HepG2 (cell line): ENCODE measurements at regions not wholly inside any gene's neighbourhood (a gene's known extent, or its start where the extent isn't known, plus 50 kb on each side); places are given as distances from the start of the nearest gene placed in this dataset.

Source experiments
- ATAC-seq: fragments of 200-7000 bp; cut with Tn5 transposase; 3 replicates; pipeline ENCODE4 v1.9.1; 2020; ENCODE audit warnings: mild to moderate bottlenecking, moderate library complexity
- BruUV-seq: library from RNA; stranded (reverse); fragments of 400-500 nt; replicated peaks from 2 replicates; lab custom pipeline; 2021; lab: Mats Ljungman, UMichigan
- CTCF ChIA-PET: fragments of 300-600 bp; formaldehyde crosslinking; extraction: SDS; loops from one replicate; lab custom pipeline; 2021; ENCODE audit warnings: low total read pairs, inconsistent platforms, low intra/inter-chr PET ratio; lab: Yijun Ruan, JAX
- POLR2A ChIA-PET: fragments of 350-600 bp; sonication (Branson Sonifier 250); formaldehyde crosslinking; loops from one replicate; lab custom pipeline; 2020; ENCODE audit warnings: antibody characterized with exemption, inconsistent platforms; lab: Yijun Ruan, JAX
- DNase-seq: peaks from one replicate; pipeline ENCODE4 v3.0.0-alpha.2; 2015; ENCODE audit warnings: low spot score
- FAIRE-seq: peaks from 3 replicates; lab custom pipeline; 2011; peaks lifted over from hg19 to GRCh38; lab: Jason Lieb, UNC
- H2AFZ ChIP-seq: one replicate; pipeline ENCODE4 v1.6.1; 2011; ENCODE audit warnings: low read length, inconsistent platforms
- H3K27ac ChIP-seq: fragments of 300-600 bp; 3 replicates; pipeline ENCODE4 v1.8.0; 2011; ENCODE audit warnings: mixed run types, mild to moderate bottlenecking, mixed read lengths, low read length, inconsistent platforms; ENCODE audit not compliant: insufficient read depth; ENCODE audit errors: extremely low read length
- H3K27me3 ChIP-seq, 2 experiments: fragments of 200-600 bp in 1 of 2; 2 replicates in 1 of 2; 3 replicates in 1 of 2; pipeline versions ENCODE4 v1.6.0 to v1.8.0; 2011; ENCODE audit warnings: low read length in 2 of 2, mild to moderate bottlenecking in 2 of 2, moderate library complexity in 2 of 2, inconsistent platforms in 1 of 2; ENCODE audit not compliant: insufficient read depth in 2 of 2, control insufficient read depth in 1 of 2
- H3K36me3 ChIP-seq, 2 experiments: fragments of 200-600 bp in 1 of 2; replicated peaks in 1 of 2; 2 replicates in 1 of 2; 3 replicates in 1 of 2; pipeline versions ENCODE4 v1.5.1 to v1.8.0; 2011; ENCODE audit warnings: low read length in 2 of 2, inconsistent platforms in 1 of 2; ENCODE audit not compliant: insufficient read depth in 2 of 2, control insufficient read depth in 1 of 2
- H3K4me1 ChIP-seq: 2 replicates; pipeline ENCODE4 v1.5.1; 2012; ENCODE audit warnings: low read length, inconsistent platforms; ENCODE audit not compliant: insufficient read depth
- H3K4me2 ChIP-seq: 2 replicates; pipeline ENCODE4 v1.6.0; 2011; ENCODE audit warnings: low read depth, low read length, inconsistent platforms
- H3K4me3 ChIP-seq, 3 experiments: fragments of 200-600 bp in 1 of 3; sonication (generic), shearing (Covaris generic) in 1 of 3; replicated peaks in 1 of 3; 2 replicates each; pipeline ENCODE4 v1.5.1; 2011 to 2016; ENCODE audit warnings: low read length in 3 of 3, inconsistent platforms in 2 of 3, low read depth in 2 of 3, mild to moderate bottlenecking in 2 of 3, control low read depth in 1 of 3, mixed read lengths in 1 of 3; ENCODE audit not compliant: insufficient read depth in 1 of 3
- H3K79me2 ChIP-seq: one replicate; pipeline ENCODE4 v1.6.1; 2011; ENCODE audit warnings: low read length, inconsistent platforms; ENCODE audit not compliant: insufficient read depth
- H3K9ac ChIP-seq: 2 replicates; pipeline ENCODE4 v1.6.0; 2011; ENCODE audit warnings: mild to moderate bottlenecking, low read depth, low read length, inconsistent platforms; ENCODE audit not compliant: insufficient read depth
- H3K9me3 ChIP-seq: 2 replicates; pipeline ENCODE4 v1.5.1; 2012; ENCODE audit warnings: mild to moderate bottlenecking, low read length
- H4K20me1 ChIP-seq: 2 replicates; pipeline ENCODE4 v1.6.0; 2011; ENCODE audit warnings: inconsistent platforms, mild to moderate bottlenecking, low read length, moderate library complexity; ENCODE audit not compliant: insufficient read depth
- BORCS8-MEF2B ChIP-seq: sonication (generic); formaldehyde crosslinking; IDR thresholded peaks from 2 replicates; pipeline ENCODE4 v1.8.0; 2022; ENCODE audit warnings: mild to moderate bottlenecking, missing genetic modification reagents
- ISX ChIP-seq: sonication (generic); formaldehyde crosslinking; conservative IDR thresholded peaks from 2 replicates; pipeline ENCODE4 v1.5.0; 2020; ENCODE audit warnings: missing genetic modification reagents
- KLF15 ChIP-seq: sonication (generic); formaldehyde crosslinking; IDR thresholded peaks from 2 replicates; pipeline ENCODE4 v1.8.1; 2023; ENCODE audit warnings: borderline replicate concordance, mild to moderate bottlenecking, inconsistent platforms, missing genetic modification reagents, mixed read lengths
- KMT2B ChIP-seq: IDR thresholded peaks from 2 replicates; pipeline ENCODE4 v1.6.1; 2016; ENCODE audit warnings: missing genetic modification reagents, missing compliant biosample characterization
- NCOA2 ChIP-seq: sonication (generic); formaldehyde crosslinking; IDR thresholded peaks from 2 replicates; pipeline ENCODE4 v1.8.0; 2022; ENCODE audit warnings: inconsistent platforms
- PHF20 ChIP-seq: sonication (generic); formaldehyde crosslinking; IDR thresholded peaks from 2 replicates; pipeline ENCODE4 v1.5.0; 2020; ENCODE audit warnings: mild to moderate bottlenecking, missing genetic modification reagents
- PRMT3 ChIP-seq: sonication (generic); formaldehyde crosslinking; IDR thresholded peaks from 2 replicates; pipeline ENCODE4 v1.8.1; 2022; ENCODE audit warnings: low read depth, mild to moderate bottlenecking, moderate library complexity, missing genetic modification reagents, borderline replicate concordance
- RBAK ChIP-seq: sonication (generic); formaldehyde crosslinking; IDR thresholded peaks from 2 replicates; pipeline ENCODE4 v1.5.1; 2020; ENCODE audit warnings: mild to moderate bottlenecking, missing genetic modification reagents
- RFXAP ChIP-seq: sonication (generic); formaldehyde crosslinking; IDR thresholded peaks from 2 replicates; pipeline ENCODE4 v1.4.0; 2020; ENCODE audit warnings: missing genetic modification reagents, borderline replicate concordance
- ZFP62 ChIP-seq: sonication (generic); formaldehyde crosslinking; IDR thresholded peaks from 2 replicates; pipeline ENCODE4 v1.4.0; 2020; ENCODE audit warnings: missing genetic modification reagents
- ZNF556 ChIP-seq: sonication (generic); formaldehyde crosslinking; IDR thresholded peaks from 2 replicates; pipeline ENCODE4 v1.4.0; 2020; ENCODE audit warnings: mild to moderate bottlenecking, missing genetic modification reagents, borderline replicate concordance
- ZNF615 ChIP-seq: sonication (generic); formaldehyde crosslinking; IDR thresholded peaks from 2 replicates; pipeline ENCODE4 v1.5.0; 2020; ENCODE audit warnings: mild to moderate bottlenecking, missing genetic modification reagents, borderline replicate concordance
- ZNF639 ChIP-seq: conservative IDR thresholded peaks from 2 replicates; pipeline ENCODE4 v1.6.1; 2018; ENCODE audit warnings: missing genetic modification reagents
- WGBS: methylation state at CpG from one replicate; pipeline ENCODE4 v1.1.6; 2017; ENCODE audit warnings: low lambda C conversion rate; 5-methylcytosine and 5-hydroxymethylcytosine counted together
- in situ Hi-C: cut with HindIII; loops from 2 replicates; pipeline ENCODE4 v1.10.0; 2017; ENCODE audit warnings: low pct_unique_long_range_greater_than_20kb; ENCODE audit not compliant: extremely low pct_ligation_motif_present
- intact Hi-C: fragments of 100-400 bp; cut with micrococcal nuclease; formaldehyde crosslinking; loops from one replicate; pipeline ENCODE4 v1.10.0; 2022; ENCODE audit not compliant: unreplicated experiment
- TF ChIP-seq, protein P1 (sequence below): sonication (generic); formaldehyde crosslinking; IDR thresholded peaks from 2 replicates; pipeline ENCODE4 v1.4.0; 2020; ENCODE audit warnings: missing genetic modification reagents, borderline replicate concordance

DNA sequence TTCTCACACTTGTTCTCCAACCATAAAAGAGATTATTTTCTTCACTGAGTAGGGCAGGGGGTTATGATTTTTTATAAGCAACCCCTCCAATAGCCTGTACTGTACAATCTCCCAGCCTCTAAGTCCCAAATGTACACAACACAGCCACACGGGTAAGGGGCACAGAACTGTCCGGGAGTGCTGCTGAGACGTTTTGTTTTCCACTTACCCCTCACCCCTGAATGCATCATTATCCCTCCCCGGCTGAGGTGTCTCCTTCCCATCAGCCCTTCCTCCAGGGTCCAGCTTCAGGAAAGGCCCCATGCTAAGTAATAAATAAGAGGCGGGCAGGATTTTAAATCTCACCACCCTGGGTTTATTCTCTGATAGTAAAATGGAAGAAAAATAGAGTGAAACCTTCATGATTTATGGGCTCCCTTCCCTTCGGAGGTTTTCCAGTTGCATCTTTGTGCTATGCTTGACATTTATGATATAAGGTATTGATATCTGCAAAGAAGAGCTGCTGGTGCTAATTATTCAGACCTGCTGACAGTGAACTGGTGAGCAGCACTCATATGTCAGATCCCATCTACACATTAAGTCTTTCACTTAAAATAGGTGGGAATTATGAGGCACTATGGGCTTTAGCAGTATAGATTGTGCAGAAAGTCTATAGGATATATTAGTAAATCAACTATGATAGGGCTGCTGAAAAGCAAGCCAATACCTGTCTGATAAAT lies 67.2 kb upstream of the MEGF10 start:
- no peak overlapping the region for H3K27ac ChIP-seq
- H3K4me1 ChIP-seq = no peaks in the 10 kb centered on the region
- no peak for ATAC-seq
- H2AFZ ChIP-seq = no peak overlapping the region
- no peaks in the 10 kb centered on the region; a peak in 1 of 5 replicates for H3K27me3 ChIP-seq
- no TSS peak for BruUV-seq
- H4K20me1 ChIP-seq = no peaks in the 10 kb centered on the region
- WGBS = 11% methylated on average over 6 of the region's 6 CpGs
- H3K79me2 ChIP-seq = no peaks in the 10 kb centered on the region
- intact Hi-C loops = no loop called here
- H3K4me2 ChIP-seq = no peak overlapping the region
- no peak overlapping the region for H3K9ac ChIP-seq
- ChIA-PET POLR2A (no interaction called here), CTCF (no interaction called here)
- no peak for TF ChIP-seq ZFP62
- DNase-seq = no peak
- no peaks in the 10 kb centered on the region for H3K9me3 ChIP-seq
- in situ Hi-C loops = no loop called here
- no peaks in the 10 kb centered on the region for H3K36me3 ChIP-seq
- FAIRE-seq = no peak
- no peak overlapping the region for H3K4me3 ChIP-seq

DNA sequence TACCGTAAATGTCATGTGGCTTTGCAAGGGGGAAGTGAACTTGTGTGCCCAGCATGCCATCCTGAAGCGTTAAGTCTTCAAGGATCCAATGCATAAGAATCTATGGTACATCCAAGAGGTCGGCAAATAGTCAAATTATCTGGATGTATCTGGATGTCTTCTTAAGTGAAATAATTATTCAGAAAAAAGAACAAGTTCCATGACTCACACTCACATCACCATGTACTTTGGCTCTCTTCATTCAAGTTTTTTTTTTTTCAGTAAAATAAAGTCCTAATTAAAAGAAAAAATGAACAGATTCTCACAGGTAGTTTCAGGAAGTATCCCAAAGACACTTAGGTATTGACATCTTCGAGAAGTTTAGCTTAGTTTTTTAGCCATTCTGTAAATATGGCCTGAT lies 62.7 kb upstream of the MEGF10 start:
- H3K9me3 ChIP-seq = no peaks in the 10 kb centered on the region
- DNase-seq (no peak), FAIRE-seq (no peak), ATAC-seq (no peak)
- peaks cover 0 to 4% of the 10 kb centered on the region in 2 experiments; a peak in 1 of 5 replicates for H3K27me3 ChIP-seq
- H3K9ac ChIP-seq = no peak overlapping the region
- H3K4me2 ChIP-seq = no peak overlapping the region
- H4K20me1 ChIP-seq = no peaks in the 10 kb centered on the region
- WGBS = 61% methylated on average over 4 of the region's 4 CpGs
- no peaks in the 10 kb centered on the region for H3K4me1 ChIP-seq
- H3K27ac ChIP-seq = no peak overlapping the region
- CTCF ChIA-PET = no interaction called here
- in situ Hi-C loops (no loop called here), intact Hi-C loops (no loop called here)
- H3K4me3 ChIP-seq = no peak overlapping the region
- POLR2A ChIA-PET = no interaction called here
- no peaks in the 10 kb centered on the region for H3K79me2 ChIP-seq
- BruUV-seq = no TSS peak
- H3K36me3 ChIP-seq = no peaks in the 10 kb centered on the region
- no peak overlapping the region for H2AFZ ChIP-seq
- TF ChIP-seq PHF20 (CRISPR knock-in tag) = no peak
- no peak for TF ChIP-seq RFXAP (CRISPR knock-in tag)
- no peak for TF ChIP-seq ZNF556 (CRISPR knock-in tag)
- TF ChIP-seq, protein P1, sequence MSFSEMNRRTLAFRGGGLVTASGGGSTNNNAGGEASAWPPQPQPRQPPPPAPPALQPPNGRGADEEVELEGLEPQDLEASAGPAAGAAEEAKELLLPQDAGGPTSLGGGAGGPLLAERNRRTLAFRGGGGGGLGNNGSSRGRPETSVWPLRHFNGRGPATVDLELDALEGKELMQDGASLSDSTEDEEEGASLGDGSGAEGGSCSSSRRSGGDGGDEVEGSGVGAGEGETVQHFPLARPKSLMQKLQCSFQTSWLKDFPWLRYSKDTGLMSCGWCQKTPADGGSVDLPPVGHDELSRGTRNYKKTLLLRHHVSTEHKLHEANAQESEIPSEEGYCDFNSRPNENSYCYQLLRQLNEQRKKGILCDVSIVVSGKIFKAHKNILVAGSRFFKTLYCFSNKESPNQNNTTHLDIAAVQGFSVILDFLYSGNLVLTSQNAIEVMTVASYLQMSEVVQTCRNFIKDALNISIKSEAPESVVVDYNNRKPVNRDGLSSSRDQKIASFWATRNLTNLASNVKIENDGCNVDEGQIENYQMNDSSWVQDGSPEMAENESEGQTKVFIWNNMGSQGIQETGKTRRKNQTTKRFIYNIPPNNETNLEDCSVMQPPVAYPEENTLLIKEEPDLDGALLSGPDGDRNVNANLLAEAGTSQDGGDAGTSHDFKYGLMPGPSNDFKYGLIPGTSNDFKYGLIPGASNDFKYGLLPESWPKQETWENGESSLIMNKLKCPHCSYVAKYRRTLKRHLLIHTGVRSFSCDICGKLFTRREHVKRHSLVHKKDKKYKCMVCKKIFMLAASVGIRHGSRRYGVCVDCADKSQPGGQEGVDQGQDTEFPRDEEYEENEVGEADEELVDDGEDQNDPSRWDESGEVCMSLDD (CRISPR knock-in tag) = no peak
- TF ChIP-seq PRMT3 (CRISPR knock-in tag) = no peak
- TF ChIP-seq BORCS8-MEF2B (CRISPR knock-in tag) = no peak
- TF ChIP-seq KLF15 (CRISPR knock-in tag) = no peak
- TF ChIP-seq KMT2B (CRISPR knock-in tag) = no peak
- TF ChIP-seq ISX (CRISPR knock-in tag) = no peak
- TF ChIP-seq RBAK (CRISPR knock-in tag) = no peak
- no peak for TF ChIP-seq ZNF639 (CRISPR knock-in tag)
- TF ChIP-seq ZNF615 (CRISPR knock-in tag) = no peak
- TF ChIP-seq NCOA2 (CRISPR knock-in tag) = no peak
